ENCODE measurements at regions not wholly inside any gene's neighbourhood (a gene's known extent, or its start where the extent isn't known, plus 50 kb on each side); places are given as distances from the start of the nearest gene placed in this dataset.
"Not testable (repeated sequence)": the region's sequence is repeated elsewhere in the genome, so short reads cannot be mapped to it uniquely, and the experiment has no call there.

GRCh38 chr5:134471858-134472449 is 53.5 kb upstream of the JADE2 start:
- DNase-seq: not testable (repeated sequence)

- DNase-seq: no peak
These were observed 56.5 kb upstream of the JADE2 start for GRCh38 chr5:134468921-134469400.

GRCh38 chr5:134467231-134467630 is 55.5 kb upstream of the CDKN2AIPNL start:
- DNase-seq: no peak

GRCh38 chr5:134466241-134467069 is 54.8 kb upstream of the CDKN2AIPNL start:
- peak; percentile 44 for DNase-seq

- DNase-seq: peak; percentile 27
These were observed 54.1 kb upstream of the CDKN2AIPNL start for GRCh38 chr5:134465816-134466240.

GRCh38 chr5:134464988-134465815 is 53.5 kb upstream of the CDKN2AIPNL start:
- DNase-seq: no peak

- no peak for DNase-seq
These were observed 52.5 kb upstream of the CDKN2AIPNL start for GRCh38 chr5:134463991-134464760.

GRCh38 chr5:134463176-134463720 is 51.6 kb upstream of the CDKN2AIPNL start:
- DNase-seq: no peak

- DNase-seq: no peak
These were observed 51.1 kb upstream of the CDKN2AIPNL start for GRCh38 chr5:134462761-134463160.

- no peak for DNase-seq
These were observed 50.4 kb upstream of the CDKN2AIPNL start for GRCh38 chr5:134462047-134462575.
